Peyer's patch (tissue), 4 donors: ENCODE measurements at regions not wholly inside any gene's neighbourhood (a gene's known extent, or its start where the extent isn't known, plus 50 kb on each side); places are given as distances from the start of the nearest gene placed in this dataset.

Experiments used
- POLR2A ChIP-seq, 2 donors: fragments of 450-650 bp; IDR thresholded peaks; one replicate each; pipeline ENCODE4 v1.5.1; 2017; ENCODE audit warnings: antibody characterized with exemption in 2 of 2, mild to moderate bottlenecking in 2 of 2, moderate library complexity in 2 of 2
- TF ChIP-seq, protein P1 (sequence below), 6 experiments: fragments of 450-650 bp in 4 of 6; fragments of 200-600 bp in 2 of 6; sonication (generic) in 1 of 6; IDR thresholded peaks; one replicate each; pipeline ENCODE4 v1.5.1; 2017 to 2019; ENCODE audit warnings: antibody characterized with exemption in 6 of 6, mild to moderate bottlenecking in 3 of 6, moderate library complexity in 1 of 6

DNA sequence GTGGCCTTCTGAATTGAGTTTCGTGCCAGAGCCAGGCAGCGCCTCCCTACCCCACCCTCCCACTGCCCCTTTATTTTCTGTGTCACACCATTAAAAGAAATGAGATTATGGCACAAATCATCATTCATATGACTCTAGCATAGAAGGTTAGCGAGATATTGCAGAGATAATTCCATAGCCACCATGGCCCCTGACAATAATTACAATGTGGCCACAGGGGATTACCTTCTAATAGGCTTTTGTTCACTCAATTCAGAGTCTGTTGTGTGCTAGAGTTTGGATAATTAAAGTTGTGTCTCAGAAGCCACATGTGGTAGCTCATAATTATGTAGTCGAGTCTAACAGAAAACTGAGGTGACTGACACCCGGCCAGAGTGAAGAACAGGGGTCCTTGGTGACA, 428.1 kb downstream of the ARHGEF28 start:
- TF ChIP-seq, protein P1, sequence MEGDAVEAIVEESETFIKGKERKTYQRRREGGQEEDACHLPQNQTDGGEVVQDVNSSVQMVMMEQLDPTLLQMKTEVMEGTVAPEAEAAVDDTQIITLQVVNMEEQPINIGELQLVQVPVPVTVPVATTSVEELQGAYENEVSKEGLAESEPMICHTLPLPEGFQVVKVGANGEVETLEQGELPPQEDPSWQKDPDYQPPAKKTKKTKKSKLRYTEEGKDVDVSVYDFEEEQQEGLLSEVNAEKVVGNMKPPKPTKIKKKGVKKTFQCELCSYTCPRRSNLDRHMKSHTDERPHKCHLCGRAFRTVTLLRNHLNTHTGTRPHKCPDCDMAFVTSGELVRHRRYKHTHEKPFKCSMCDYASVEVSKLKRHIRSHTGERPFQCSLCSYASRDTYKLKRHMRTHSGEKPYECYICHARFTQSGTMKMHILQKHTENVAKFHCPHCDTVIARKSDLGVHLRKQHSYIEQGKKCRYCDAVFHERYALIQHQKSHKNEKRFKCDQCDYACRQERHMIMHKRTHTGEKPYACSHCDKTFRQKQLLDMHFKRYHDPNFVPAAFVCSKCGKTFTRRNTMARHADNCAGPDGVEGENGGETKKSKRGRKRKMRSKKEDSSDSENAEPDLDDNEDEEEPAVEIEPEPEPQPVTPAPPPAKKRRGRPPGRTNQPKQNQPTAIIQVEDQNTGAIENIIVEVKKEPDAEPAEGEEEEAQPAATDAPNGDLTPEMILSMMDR (IDR thresholded peaks at IDR 0.05), result no peak
- no peak for TF ChIP-seq POLR2A (IDR thresholded peaks at IDR 0.05)
